ENCODE measurements at regions not wholly inside any gene's neighbourhood (a gene's known extent, or its start where the extent isn't known, plus 50 kb on each side); places are given as distances from the start of the nearest gene placed in this dataset.

Small RNAs in the stretch of these regions (small RNA-seq; reads per million reads assigned to genes)
- gene CD24P4, result 0 reads per million in 2 experiments
- gene MTCYBP2, result 0 reads per million in 2 experiments
- gene RNU6-255P, result 0 reads per million in 2 experiments
